ENCODE measurements at regions not wholly inside any gene's neighbourhood (a gene's known extent, or its start where the extent isn't known, plus 50 kb on each side); places are given as distances from the start of the nearest gene placed in this dataset.

- TF ChIP-seq RAD21 (IDR thresholded peaks at IDR 0.05; ENCODE audit: insufficient read depth, low read depth, low read length) (no peak), NRF1 (conservative IDR thresholded peaks at IDR 0.05; ENCODE audit: low read depth, low read length) (no peak), ZNF274 (IDR thresholded peaks at IDR 0.05; ENCODE audit: insufficient read depth, insufficient read length) (no peak), CBX3 (IDR thresholded peaks at IDR 0.05; ENCODE audit: borderline replicate concordance, low read depth) (no peak)
- TF ChIP-seq, protein P1, sequence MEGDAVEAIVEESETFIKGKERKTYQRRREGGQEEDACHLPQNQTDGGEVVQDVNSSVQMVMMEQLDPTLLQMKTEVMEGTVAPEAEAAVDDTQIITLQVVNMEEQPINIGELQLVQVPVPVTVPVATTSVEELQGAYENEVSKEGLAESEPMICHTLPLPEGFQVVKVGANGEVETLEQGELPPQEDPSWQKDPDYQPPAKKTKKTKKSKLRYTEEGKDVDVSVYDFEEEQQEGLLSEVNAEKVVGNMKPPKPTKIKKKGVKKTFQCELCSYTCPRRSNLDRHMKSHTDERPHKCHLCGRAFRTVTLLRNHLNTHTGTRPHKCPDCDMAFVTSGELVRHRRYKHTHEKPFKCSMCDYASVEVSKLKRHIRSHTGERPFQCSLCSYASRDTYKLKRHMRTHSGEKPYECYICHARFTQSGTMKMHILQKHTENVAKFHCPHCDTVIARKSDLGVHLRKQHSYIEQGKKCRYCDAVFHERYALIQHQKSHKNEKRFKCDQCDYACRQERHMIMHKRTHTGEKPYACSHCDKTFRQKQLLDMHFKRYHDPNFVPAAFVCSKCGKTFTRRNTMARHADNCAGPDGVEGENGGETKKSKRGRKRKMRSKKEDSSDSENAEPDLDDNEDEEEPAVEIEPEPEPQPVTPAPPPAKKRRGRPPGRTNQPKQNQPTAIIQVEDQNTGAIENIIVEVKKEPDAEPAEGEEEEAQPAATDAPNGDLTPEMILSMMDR (IDR thresholded peaks at IDR 0.05 in 2 of 3, conservative IDR thresholded peaks at IDR 0.05 in 1 of 3; ENCODE audit: control insufficient read depth in 2 of 3, extremely low read depth in 1 of 3, insufficient read depth in 1 of 3, low read depth in 3 of 3, low read length in 3 of 3), result no peak
Measured at GRCh38 chr2:195475336-195475735, 181.7 kb upstream of the SLC39A10 start.

Data from GM12878 (cell line).